HG03354 (cell line): ENCODE measurements at regions not wholly inside any gene's neighbourhood (a gene's known extent, or its start where the extent isn't known, plus 50 kb on each side); places are given as distances from the start of the nearest gene placed in this dataset.
"Not testable (repeated sequence)": the region's sequence is repeated elsewhere in the genome, so short reads cannot be mapped to it uniquely, and the experiment has no call there.

ENCODE experiments used
- ATAC-seq: cut with Tn5 transposase; IDR thresholded peaks from one replicate; pipeline ENCODE4 v1.9.1; 2021; ENCODE audit warnings: mild to moderate bottlenecking; ENCODE audit not compliant: unreplicated experiment, poor library complexity, severe bottlenecking

DNA sequence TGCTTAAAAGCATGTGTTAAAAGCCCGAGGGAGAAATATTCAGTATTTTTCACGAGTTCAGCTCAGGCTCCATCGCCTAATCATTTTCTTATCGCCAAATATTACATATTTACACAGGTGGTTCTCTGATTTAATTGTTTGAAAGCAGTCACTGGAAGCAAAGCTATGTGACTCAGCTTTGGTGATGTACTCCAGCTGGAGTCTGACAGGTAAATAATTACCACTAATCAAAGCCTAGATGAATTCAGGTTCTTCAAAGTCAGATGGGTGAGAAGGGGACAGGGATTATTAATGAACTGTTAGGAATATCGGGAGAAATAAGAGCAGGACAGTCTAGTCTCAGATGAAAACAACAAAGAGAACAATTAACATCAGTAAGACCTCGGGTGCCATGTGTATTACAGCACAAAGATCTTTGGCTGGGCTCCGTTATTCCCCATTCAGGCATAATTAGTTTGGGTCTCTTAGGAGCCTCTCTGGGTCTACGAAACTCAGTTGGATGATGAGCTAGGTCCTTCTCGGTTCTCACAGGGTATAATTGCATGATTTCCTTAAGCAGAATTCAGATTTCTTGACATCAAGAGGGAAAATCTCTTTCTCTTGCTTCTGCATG, 331.7 kb upstream of the ADAMTS9 start:
- ATAC-seq, result no peak

GRCh38 chr3:65018801-65019200, 331.0 kb upstream of the ADAMTS9 start:
- ATAC-seq, result no peak

DNA sequence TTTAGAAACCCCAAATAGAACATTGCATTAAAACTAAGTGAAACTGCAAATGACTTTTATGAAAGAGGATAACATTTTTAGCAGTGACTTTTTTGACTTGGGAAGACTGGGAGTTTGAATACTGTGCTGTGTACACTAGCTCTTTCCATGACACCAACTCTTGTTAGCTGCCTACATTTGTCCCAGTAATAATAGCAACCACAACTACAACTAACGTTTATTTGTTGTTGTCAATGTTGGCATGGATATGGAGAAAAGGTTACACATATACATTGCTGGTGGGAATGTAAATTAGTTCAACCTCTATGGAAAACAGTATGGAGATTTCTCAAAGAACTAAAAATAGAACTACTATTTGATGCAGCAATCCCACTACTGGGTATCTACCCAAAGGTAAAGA, 329.6 kb upstream of the ADAMTS9 start:
- ATAC-seq, result no peak

GRCh38 chr3:65015711-65016110, 327.9 kb upstream of the ADAMTS9 start:
- ATAC-seq, result no peak

GRCh38 chr3:65013053-65013452, 325.3 kb upstream of the ADAMTS9 start:
- ATAC-seq, result no peak

DNA sequence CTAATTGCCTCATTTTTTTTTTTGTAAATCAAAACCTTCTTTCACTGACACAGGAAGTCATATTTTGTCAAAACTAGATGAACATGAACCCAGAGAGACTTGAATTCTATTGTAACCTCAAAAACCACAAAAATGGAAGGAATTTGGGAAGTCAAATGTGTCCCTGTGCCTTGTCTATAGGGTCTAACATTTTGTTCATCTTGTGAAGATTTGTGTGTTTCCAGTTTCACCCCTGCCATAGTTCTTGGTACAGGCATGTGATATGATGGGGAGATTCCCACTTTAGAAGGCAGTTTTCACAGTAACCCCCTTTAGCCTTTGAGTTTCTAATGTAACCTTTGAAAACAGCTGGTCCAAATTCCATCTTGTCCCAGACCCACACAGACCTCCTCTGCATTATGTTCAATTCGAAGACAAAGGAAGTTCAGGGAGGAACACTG, 318.5 kb upstream of the ADAMTS9 start:
- no peak for ATAC-seq

DNA sequence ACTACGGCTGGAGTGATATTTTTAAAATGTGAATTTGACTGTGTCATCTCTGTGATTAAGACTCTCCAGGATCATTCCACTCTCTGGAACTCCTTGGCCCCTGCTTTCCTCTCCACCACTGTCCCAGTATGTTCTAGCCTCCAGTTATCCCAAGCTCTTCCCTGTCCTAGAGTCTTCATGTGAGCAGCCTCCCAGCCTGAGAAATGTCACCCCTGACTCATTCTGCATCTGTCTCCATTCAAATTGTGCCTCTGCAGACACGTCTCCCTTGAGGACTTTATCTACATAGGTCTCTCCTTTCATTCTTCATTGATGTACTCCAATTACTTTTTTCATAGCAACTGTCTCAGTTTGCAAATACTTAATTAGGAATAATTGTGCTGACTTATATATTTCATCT, 317.7 kb upstream of the ADAMTS9 start:
- ATAC-seq, result no peak

DNA sequence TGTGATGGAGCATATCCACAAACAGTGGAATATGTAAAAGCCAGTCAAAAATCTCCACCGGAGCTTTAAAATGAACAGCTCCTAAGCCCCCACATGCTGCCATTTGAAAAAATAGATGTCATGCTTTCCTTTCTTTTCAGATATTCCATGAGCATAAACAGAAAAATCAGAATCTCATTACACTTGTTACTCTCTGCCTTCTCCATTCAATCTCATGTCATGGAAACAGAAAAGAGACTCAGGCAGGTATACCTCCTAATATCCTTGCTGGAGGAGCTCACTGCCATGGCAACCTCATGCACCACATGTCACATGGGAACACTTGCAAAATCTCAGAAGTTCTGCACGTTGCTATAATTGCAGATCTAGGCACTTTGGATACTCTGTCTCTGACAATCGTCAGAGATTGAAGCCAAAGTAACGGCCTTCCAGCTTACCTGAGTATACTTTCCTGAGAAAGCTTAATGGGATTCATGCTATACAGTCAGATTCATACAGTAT, 317.0 kb upstream of the ADAMTS9 start:
- ATAC-seq, result no peak

- no peak for ATAC-seq
These were observed 316.5 kb upstream of the ADAMTS9 start for GRCh38 chr3:65004306-65004705.

DNA sequence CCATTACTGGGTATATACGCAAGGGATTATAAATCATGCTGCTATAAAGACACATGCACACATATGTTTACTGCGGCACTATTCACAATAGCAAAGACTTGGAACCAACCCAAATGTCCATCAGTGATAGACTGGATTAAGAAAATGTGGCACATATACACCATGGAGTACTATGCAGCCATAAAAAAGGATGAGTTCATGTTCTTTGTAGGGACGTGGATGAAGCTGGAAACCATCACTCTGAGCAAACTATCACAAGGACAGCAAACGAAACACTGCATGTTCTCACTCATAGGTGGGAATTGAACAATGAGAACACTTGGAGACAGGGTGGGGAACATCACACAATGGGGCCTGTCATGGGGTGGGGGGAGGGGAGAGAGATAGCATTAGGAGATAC, 313.3 kb upstream of the ADAMTS9 start:
- ATAC-seq, result not testable (repeated sequence)

- no peak for ATAC-seq
These were observed 310.5 kb upstream of the ADAMTS9 start for GRCh38 chr3:64998317-64998716.

DNA sequence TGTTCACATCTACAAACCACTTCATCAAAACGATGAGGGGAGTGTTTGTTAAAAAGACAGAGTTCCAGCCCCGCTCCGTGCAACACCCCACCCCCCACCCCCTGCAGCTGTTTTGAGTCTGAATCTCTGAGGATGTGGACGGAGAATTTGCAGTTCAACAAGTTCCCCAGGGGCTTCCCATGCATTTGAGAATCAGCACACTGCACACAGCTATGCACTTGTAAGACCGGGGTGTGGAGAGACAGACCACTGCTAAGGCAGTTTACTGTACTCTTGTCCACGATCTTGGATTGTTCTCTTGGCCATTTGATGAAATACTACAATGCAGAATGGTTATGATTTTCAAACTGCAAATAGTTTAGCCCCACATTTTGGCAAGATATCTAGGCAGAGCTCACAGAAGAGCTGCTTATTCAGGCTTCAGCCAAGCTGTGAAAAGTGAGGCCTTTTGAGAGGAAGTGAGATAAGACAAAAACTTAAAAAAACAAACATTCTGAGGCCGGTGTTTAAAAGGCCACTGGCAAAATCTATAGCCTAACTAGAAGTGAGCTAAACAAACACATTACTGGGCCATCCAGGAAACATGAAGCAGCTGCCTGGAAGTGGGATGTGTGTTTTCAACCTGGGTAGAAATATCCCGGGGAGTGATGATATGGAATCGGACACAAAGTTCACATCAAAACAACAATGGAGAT, 308.2 kb upstream of the ADAMTS9 start:
- no peak for ATAC-seq

- ATAC-seq, result no peak
These were observed 306.0 kb upstream of the ADAMTS9 start for GRCh38 chr3:64993781-64994180.

DNA sequence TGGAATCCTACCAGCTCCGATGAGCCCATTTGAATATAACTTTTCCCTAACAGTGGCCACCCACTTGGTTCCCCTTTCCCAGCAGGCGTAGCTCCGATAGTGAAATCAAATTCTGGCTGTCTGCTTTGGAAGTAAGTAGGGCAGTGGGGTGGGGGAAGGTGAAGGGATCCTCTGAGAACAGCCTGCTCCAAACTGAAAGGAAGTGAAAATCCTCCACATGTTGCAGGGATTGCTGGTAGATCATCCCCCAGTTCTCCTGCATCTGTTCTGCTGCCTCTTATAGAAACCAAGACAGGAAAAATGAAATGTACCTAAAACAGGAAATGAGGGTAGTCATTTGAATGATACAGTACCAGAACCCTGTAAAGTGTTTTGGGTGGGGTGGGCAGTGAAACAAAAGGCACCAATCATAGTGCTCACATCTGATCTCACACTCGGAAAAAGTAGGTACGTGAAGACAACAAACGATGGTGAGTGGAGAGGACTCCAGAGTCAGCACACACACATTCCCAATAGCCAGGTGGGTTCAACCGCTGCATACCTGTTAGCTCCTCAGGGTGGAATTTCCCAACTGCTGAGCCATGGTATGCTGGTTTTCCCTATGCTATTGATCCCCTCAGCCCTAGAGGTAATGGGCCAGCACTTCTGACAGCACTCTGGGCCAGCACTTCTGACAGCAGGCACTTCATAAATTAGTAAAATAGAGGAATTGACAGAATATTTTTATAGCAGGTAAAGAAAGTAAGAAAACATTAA, 304.9 kb upstream of the ADAMTS9 start:
- no peak for ATAC-seq

- ATAC-seq, result no peak
These were observed 300.4 kb upstream of the ADAMTS9 start for GRCh38 chr3:64988188-64988587.

GRCh38 chr3:64987726-64988125, 299.9 kb upstream of the ADAMTS9 start:
- ATAC-seq, result no peak

GRCh38 chr3:64985072-64985471, 297.3 kb upstream of the ADAMTS9 start:
- no peak for ATAC-seq

GRCh38 chr3:64983583-64984359, 296.0 kb upstream of the ADAMTS9 start:
- no peak for ATAC-seq

DNA sequence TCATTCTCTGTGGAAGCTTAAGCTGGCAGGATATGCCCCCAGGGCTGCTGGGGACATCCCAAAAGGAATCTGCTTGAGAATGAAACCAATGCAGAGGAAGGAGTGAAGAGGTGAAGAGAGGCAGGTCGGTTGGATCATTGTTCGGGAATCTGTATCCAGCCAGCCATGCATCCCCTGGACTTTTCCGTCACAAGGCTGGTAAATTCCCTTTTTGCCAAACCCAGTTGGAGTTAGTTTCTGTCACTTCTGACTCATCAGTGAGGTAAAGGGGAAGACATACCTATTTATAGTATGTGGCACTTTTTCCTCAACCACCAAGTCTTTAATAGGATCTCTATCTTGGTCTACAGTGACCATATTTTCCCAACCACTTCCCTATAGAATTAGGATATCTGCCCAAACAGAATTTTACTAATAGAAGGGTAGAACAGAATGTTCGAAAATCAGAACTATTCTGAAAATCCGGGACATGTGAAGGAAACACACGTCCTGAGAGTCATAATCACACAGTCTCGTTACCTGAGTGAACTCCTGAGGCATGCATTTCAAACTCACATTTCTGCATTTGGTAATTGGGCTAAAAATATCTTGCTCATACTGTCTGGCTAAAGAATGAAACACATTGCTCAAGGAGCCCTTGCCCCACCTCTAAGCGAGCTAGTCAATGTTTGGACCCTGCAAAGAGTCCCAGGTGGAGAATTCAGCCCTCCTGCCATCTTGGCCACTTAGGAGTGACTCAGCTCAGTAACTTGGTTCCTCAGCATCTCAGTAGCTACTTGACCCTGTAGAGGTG, 289.7 kb upstream of the ADAMTS9 start:
- no peak for ATAC-seq
